Stimulated activated naive CD4-positive, alpha-beta T cell treated with Interleukin-2 at 50 U/mL for 16 hours (primary cell): ENCODE measurements at regions not wholly inside any gene's neighbourhood (a gene's known extent, or its start where the extent isn't known, plus 50 kb on each side); places are given as distances from the start of the nearest gene placed in this dataset.
A peak's percentile ranks its signal among the peaks of the same experiment; 100 is the strongest.

Source experiments
- DNase-seq: peaks from one replicate; lab custom pipeline; 2025; lab: John Stamatoyannopoulos, UW

DNA sequence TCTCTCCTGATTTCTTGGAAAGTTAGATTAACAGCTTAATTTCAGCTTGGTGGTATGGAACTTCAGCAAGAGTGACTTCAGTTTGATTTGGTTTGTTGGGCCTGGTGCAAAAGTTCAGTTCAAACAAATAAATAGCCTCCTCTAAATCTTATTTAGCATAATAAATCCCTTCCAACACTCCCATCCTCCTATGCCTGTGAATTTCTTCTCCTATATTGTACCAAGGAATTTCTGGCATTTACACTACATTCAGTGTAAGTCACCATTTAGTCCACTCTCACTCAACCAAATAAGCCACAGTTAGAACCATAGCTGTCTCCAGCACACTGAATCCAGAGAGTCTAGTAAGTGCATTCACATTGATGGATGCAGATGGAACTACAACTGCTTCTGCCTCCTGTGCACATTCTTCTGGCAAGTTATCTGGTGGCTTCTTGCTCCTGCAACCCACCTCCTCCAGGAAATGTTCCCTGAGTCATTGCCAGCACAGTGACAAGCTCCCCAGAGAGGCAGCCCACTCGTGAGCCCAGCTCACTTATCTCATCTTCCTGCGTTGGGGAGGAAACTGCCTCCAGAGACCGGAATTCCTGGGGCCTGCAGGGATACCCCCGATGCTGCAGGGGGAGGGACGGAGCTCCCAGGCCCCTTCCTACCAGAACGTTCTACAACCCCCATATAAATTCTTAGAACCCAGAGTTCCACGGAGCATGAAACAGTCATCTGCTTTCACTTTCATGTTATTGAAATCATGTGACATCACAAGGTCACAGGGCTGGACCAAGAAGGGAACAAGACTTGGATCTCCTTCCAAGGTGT is 318.3 kb downstream of the PHKB start:
- peak; percentile 12 for DNase-seq

GRCh38 chr16:47778106-47778801 is 317.1 kb downstream of the PHKB start:
- no peak for DNase-seq

DNA sequence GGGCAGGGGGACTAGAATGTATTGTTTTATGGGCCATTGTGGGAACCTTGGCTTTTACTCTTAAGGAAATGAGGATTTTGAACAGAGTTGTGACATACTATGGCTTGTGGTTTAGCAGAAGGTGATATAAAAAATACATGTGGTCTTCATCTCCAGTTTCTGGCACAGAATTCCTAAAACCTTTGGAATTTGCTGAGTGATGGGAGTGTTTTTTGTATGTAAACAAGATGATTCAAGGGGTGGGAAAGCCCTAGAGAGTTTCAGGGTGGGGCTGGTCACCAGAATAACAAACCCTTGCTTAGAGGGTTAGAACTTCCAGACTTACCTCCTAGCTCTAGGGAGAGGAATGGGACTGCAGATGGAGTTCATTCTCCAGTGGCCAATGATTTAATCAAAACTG is 316.1 kb downstream of the PHKB start:
- no peak for DNase-seq

DNA sequence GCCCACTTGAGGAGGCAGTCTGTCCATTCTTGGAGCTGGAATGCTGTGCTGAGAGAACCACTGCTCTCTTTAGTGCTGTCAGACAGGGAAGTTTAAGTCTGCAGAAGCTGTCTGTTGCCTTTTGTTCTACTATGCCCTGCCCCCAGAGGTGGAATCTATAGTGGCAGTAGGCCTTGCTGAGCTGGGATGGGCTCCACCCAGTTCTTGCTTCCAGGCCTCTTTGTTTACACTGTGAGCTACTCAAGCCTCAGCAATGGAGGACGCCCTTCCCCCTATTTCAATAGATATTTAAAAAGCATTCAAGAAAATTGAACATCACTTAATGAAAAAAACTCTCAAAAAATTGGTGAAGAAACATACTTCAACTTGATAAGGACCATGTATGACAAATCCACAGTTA is 313.5 kb downstream of the PHKB start:
- DNase-seq, result no peak

DNA sequence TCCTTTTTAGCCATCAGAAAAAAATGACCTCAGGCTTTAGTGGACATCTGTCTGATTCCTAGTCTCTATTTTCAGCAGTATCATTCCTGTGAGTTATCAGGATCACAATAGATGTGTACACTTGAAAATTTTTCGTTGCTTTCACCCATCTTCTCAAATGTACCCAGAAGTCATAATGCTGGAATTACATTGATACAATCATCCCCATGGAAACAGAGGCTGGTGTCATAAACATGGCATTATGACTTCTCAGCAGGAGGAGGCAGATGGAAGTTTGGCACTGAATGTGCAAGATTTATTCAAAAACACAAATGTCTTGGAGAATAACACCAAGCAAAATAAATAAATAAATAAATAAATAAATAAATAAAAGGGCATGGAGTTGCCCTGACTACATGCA is 292.5 kb downstream of the PHKB start:
- DNase-seq, result no peak
